Neuron (in vitro differentiated cells): ENCODE measurements at regions not wholly inside any gene's neighbourhood (a gene's known extent, or its start where the extent isn't known, plus 50 kb on each side); places are given as distances from the start of the nearest gene placed in this dataset.

Experiments used
- H2AFZ ChIP-seq: one replicate; pipeline ENCODE4 v1.6.1; 2013; ENCODE audit warnings: low read depth, mild to moderate bottlenecking, inconsistent platforms, low read length, moderate library complexity
- H3K27me3 ChIP-seq: one replicate; pipeline ENCODE4 v1.6.1; 2013; ENCODE audit warnings: low read length; ENCODE audit not compliant: insufficient read depth
- H3K36me3 ChIP-seq: one replicate; pipeline ENCODE4 v1.6.1; 2013; ENCODE audit warnings: low read length; ENCODE audit not compliant: insufficient read depth
- H3K4me1 ChIP-seq: one replicate; pipeline ENCODE4 v1.6.1; 2013; ENCODE audit warnings: low read length; ENCODE audit not compliant: insufficient read depth
- H3K4me3 ChIP-seq: 2 replicates; pipeline ENCODE4 v1.5.1; 2013; ENCODE audit warnings: mild to moderate bottlenecking, low read length, moderate library complexity
- H3K9me3 ChIP-seq: one replicate; pipeline ENCODE4 v1.6.1; 2013; ENCODE audit warnings: low read length

DNA sequence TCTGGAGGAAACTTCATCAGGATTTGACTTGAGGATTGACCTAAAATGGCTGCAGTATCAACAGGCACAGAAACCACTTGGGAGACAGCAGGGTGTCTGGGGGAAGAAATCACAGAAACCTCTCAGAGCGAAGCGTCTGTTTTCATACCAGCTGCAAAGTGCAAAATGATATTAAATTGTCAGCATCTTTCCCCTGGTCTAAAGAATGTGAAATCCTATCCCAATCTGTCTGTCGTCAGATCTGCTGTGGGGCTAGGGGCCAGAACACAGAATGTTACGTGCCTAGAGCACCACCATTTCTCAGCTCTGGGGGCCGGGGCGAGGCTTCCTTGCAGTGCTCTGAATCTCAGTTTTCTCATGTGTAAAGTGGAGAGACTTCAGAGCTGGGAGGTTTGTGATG is 54.1 kb upstream of the MYCN start:
- no peak overlapping the region for H2AFZ ChIP-seq
- no peaks in the 10 kb centered on the region for H3K36me3 ChIP-seq
- no peaks in the 10 kb centered on the region for H3K27me3 ChIP-seq

DNA sequence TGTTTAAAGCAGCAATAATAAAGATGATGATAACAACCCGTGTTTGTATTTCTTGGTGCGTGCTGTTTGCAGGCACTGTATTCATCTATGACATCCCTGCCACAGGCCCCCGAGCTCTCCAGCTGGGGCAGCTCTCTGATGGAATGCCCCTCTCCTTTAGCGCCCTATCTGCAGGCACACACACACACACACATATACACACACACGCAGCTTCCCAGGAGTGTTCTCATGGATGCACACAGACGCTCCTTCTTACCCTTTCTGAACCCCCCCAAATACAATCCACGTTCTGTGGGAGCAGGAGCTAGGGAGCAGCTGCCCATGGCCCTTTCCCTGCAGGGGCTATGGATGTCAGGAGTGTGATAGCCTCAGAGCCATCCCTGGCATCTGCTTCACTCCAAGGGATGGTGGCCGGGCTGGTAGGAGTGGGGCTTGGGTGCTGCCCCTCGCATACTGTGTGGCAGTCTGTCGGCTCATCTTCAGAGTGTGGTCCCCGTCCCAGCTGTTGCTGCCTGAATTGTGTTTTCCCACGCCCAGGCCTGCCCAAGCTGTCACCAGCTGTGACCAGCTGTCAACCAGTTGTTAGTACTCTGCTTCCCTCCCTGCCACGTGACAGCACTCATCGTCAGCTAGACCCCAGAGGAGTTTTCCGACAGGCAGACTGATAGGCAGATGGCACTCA is 50.8 kb upstream of the MYCN start:
- Histone ChIP-seq H3K36me3 (no peaks in the 10 kb centered on the region), H3K4me1 (peaks cover 2% of the 10 kb centered on the region), H2AFZ (no peak overlapping the region), H3K27me3 (no peaks in the 10 kb centered on the region), H3K9me3 (no peaks in the 10 kb centered on the region), H3K4me3 (no peak overlapping the region)

More for the DNA sequence above, 54.1 kb upstream of the MYCN start:
- Histone ChIP-seq H3K4me1 (no peaks in the 10 kb centered on the region), H3K9me3 (no peaks in the 10 kb centered on the region), H3K4me3 (no peak overlapping the region)

DNA sequence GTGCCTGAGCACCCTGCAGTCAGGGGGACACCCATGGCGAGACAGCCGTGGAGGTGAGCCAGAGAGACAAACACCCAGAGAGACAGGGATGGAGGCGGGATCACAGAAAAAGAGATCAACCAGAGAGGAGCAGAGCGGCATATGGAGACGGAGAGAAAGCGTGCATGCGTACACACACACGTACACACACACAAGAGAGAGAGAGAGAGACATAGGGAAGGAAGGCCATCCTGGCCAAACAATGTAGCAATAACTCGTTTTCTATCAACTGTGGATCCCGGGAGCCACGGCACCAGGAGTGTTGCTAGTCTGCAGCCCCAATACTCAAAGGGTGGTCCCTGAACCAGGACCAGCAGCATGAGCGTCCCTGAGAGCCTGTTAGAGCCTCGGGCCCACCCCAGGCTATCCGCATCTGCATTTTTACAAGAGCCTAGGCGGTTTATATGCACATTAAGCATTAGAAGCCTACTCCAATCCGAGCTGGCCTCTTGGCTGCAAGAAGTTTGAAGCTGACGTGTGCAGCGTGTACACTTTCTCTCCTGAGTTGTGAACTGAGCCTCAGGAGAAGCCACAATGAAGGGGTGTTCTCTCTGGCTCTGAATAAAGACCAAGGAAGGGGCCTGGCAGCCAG is 50.1 kb upstream of the MYCN start:
- H2AFZ ChIP-seq: no peak overlapping the region
- H3K4me3 ChIP-seq: no peak overlapping the region
- no peaks in the 10 kb centered on the region for H3K9me3 ChIP-seq
- no peaks in the 10 kb centered on the region for H3K36me3 ChIP-seq
- H3K27me3 ChIP-seq: no peaks in the 10 kb centered on the region
- H3K4me1 ChIP-seq: peaks cover 2% of the 10 kb centered on the region
